ENCODE measurements at regions not wholly inside any gene's neighbourhood (a gene's known extent, or its start where the extent isn't known, plus 50 kb on each side); places are given as distances from the start of the nearest gene placed in this dataset.

GRCh38 chr2:16561676-16562075 is 104.0 kb downstream of the CYRIA start:
- no peak for DNase-seq

- DNase-seq: no peak
These were observed 104.4 kb downstream of the CYRIA start for GRCh38 chr2:16561251-16561650.

GRCh38 chr2:16559278-16560067 is 106.2 kb downstream of the CYRIA start:
- DNase-seq: no peak

- DNase-seq: no peak
These were observed 111.5 kb downstream of the CYRIA start for GRCh38 chr2:16554060-16554583.

GRCh38 chr2:16553226-16553625 is 112.4 kb downstream of the CYRIA start:
- no peak for DNase-seq

GRCh38 chr2:16552202-16552601 is 113.4 kb downstream of the CYRIA start:
- no peak for DNase-seq

- DNase-seq: no peak
These were observed 117.6 kb downstream of the CYRIA start for GRCh38 chr2:16548036-16548435.

GRCh38 chr2:16546128-16546754 is 119.4 kb downstream of the CYRIA start:
- DNase-seq: no peak

GRCh38 chr2:16538707-16539106 is 126.9 kb downstream of the CYRIA start:
- DNase-seq: no peak

GRCh38 chr2:16537347-16537746 is 128.3 kb downstream of the CYRIA start:
- DNase-seq: no peak

GRCh38 chr2:16526193-16526592 is 139.4 kb downstream of the CYRIA start:
- DNase-seq: no peak

GRCh38 chr2:16525265-16525887 is 140.3 kb downstream of the CYRIA start:
- DNase-seq: no peak

GRCh38 chr2:16523711-16524110 is 141.9 kb downstream of the CYRIA start:
- no peak for DNase-seq

- no peak for DNase-seq
These were observed 143.4 kb downstream of the CYRIA start for GRCh38 chr2:16522031-16522831.

GRCh38 chr2:16520891-16521290 is 144.7 kb downstream of the CYRIA start:
- no peak for DNase-seq

- DNase-seq: no peak
These were observed 149.9 kb downstream of the CYRIA start for GRCh38 chr2:16515696-16516095.

- no peak for DNase-seq
These were observed 152.0 kb downstream of the CYRIA start for GRCh38 chr2:16513626-16514025.

- no peak for DNase-seq
These were observed 154.6 kb downstream of the CYRIA start for GRCh38 chr2:16511041-16511440.

GRCh38 chr2:16509042-16509441 is 156.6 kb downstream of the CYRIA start:
- DNase-seq: no peak

GRCh38 chr2:16508490-16508851 is 157.2 kb downstream of the CYRIA start:
- DNase-seq: no peak

- DNase-seq: no peak
These were observed 157.8 kb downstream of the CYRIA start for GRCh38 chr2:16507655-16508489.

- DNase-seq: no peak
These were observed 159.3 kb downstream of the CYRIA start for GRCh38 chr2:16506366-16506765.

All from CD4-positive, alpha-beta T cell treated with Interferon gamma for 1 hour (primary cell).